NCI-H510A (cell line): ENCODE measurements at regions not wholly inside any gene's neighbourhood (a gene's known extent, or its start where the extent isn't known, plus 50 kb on each side); places are given as distances from the start of the nearest gene placed in this dataset.
"Not testable (repeated sequence)": the region's sequence is repeated elsewhere in the genome, so short reads cannot be mapped to it uniquely, and the experiment has no call there.

Experiments
- DNase-seq: peaks from one replicate; lab custom pipeline; 2025; lab: John Stamatoyannopoulos, UW

DNA sequence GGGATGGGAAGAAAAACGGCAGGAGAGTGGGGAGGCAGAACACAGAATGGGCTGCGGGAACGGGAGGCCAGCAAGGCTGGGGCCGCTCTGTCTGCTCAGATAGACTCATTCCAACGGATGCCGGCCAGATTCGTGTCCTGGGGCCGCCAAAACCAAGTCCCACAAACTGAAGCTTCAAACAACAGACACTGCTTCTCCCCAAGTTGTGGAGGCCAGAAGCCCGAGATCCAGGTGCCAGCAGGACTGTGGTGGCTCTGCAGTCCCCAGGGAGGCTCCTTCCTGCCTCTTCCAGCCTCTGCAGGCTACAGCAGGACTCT lies 100.6 kb downstream of the ADRA2C start:
- DNase-seq = no peak

DNA sequence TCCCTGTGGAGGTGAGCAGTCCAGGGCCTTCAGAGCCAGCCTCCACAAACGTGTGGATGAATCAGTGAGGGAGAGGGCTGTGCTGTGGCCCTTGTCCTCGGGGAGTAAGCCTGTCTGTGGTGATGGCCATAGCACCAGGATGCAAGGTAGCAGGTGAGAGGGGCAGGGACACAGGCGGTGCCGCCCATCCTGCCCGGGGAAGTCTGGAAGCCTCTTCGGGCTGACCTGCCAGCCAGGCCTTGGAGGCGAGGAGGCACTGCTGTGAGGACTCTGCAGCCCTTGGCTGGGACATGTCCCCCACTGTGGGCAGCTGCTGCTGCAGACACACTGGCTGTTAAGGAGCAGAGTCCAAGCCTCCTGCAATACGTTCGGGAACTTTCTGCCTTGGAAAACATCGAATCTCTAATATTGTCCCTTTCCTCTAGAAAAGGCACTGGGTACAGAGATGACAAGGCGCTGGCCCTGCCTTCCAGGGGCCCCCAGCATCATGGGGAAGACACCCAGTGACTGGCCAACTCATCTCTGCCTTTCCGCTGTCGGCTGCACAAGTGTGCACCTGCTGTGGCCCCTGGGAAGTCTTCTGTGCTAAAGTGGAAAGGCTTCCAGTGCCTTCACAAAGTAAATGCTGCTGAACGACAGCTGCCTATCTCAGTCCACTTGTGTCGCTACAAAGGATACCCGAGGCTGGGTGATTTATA lies 101.4 kb downstream of the ADRA2C start:
- no peak for DNase-seq

DNA sequence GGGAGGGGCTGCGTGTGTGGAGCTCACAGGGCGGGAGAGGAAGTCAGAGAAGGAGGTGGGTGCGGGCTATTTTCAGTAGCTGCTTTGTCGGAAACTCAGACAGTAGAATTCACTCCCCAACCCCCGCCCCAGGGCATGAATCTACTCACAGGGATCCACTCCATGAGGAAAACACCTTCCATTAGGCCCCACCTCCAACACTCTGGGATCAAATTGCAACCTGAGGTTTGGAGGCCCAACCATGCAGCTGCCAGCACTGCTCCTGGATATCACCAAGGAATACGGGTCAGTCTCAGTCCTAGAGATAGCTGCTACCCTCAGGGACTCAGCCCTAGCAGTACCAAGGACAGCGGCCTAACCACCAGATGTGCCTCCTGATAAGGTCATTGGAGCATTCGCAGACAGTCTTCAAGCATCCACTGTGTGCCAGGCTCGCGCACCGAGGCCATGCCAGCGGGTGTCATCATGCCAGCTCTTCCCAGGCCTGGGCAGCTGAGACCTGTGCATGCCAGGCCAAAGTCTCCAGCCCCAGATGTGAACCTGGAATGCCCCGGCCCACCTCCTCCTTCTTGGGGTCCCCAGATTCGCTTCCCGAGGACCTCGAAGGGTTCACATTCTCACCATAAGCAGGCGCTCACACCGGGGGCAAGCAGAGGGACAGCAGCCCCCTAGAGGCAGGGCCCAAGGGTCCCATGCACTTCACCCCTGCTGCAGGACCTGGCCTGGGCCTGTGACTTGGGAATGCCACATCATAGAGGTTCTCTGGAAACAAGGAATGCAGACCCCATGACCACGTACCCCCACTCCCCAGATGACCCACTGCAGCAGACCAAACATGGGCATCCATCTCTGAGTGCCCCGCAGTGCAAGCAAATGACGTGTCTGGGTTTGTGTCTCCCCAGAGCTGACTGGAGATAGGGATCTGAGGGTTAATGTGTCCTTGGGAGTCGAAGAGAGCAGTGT lies 102.3 kb downstream of the ADRA2C start:
- DNase-seq = no peak

DNA sequence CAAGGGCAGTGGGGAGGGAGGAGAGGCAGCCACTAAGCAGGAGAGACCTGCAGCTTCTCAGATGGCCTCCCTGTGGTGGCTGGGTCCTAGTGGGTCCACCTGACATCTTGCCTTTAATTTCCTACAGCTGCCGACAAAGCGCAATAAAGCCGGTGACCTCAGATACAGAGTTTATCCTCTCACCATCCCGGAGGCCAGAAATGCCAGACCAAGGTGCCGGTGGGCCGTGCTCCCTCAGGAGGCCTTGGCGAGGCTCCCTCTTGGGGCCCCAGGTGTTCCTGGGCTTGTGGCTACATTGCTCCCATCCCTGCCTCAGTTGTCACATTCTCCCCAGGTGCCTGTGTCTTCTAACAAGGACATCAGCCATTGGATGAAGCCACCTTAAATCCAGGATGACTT lies 103.0 kb downstream of the ADRA2C start:
- no peak for DNase-seq

DNA sequence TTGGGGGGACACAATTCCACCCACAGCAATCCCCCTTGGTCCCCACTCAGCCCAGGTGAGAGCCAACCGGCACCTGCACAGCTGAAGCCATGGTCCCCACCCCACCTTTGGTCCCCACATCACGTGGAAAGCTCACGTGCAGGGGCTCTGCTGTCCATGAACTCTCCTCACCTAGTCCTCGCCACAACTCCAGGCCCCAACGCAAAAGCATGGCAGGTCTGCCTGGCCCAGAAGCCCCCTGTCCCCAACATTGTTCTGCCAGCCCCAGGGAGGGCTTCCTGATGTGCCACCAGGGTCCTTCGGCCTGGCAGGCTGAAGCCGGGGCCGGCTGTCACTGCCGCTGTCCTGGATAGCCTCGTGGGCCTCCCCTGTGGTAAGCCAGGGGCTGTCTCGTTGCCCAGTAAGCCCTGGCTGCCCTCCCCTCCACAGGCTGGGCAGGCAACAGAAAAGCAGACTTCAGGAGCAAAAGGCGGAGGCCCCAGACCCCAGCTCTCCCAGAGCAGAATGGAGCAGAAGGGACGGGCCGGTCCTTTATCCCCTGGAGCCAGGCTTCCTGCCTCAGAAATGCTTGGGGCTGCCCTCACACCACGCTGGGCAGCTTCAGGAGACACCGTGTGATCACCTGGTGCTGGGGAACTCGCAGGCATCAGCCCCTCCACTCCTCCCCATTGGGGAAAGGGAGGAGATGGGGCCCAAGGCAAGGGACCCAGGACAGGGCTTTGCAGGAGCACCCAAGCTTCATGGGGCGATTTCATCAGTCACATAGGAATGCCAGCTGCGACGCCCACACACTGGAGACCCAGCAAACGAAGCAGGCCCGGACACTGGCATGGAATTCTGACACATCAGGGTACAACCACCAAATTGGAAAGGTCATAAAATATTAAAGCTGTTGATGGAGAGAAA lies 103.7 kb downstream of the ADRA2C start:
- no peak for DNase-seq

DNA sequence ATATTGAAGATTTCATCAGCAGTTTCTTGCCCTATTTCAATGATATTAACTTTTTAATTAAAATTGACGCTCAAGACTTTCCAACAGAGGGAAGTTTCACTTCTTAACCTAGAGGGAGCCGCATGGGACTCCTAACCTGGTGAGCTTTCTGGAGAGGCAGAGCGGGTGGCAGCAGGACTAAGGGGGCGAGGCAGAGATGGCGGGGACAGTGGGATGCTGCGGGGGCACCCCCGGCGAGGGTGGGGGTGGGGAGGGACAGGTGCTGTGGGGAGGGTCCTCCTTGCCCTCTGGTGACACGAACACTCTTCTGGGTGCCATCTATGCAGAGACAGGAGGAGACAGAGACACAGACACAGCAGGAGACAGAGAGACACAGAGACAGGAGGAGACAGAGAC lies 104.4 kb downstream of the ADRA2C start:
- DNase-seq = no peak

DNA sequence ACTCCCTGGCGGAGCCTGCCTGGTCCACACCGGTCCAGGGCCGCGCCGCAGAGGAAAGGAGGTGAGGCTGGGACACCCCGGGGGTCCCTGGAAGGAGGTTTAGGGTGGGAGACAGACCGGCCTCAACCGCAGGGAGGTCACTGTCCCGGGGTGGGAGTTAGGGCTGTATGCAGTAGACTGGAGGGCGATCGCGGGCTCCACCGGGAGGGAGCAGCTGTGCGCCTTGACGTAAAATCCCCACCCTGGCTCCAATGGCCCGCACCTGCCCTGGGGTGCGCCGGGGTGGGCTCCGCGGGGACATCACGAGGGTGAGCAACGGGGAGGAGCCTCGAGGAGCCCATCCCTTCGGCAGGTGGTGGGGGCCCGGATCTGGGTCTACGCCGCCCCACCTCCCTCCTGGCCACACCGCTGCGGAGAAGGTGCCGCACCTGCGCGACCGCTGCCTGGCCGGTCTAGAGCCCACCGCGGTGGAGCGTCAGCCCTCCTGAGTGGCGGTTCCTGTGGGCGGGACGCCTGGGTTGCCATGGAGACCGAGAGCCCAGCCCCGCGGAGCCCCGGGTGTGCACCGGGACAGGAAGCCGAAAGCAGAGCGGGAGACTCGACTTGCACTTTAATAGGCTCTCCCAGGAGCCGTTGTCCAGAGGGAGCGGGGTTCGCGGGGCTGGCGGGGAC lies 105.1 kb downstream of the ADRA2C start:
- DNase-seq = no peak

DNA sequence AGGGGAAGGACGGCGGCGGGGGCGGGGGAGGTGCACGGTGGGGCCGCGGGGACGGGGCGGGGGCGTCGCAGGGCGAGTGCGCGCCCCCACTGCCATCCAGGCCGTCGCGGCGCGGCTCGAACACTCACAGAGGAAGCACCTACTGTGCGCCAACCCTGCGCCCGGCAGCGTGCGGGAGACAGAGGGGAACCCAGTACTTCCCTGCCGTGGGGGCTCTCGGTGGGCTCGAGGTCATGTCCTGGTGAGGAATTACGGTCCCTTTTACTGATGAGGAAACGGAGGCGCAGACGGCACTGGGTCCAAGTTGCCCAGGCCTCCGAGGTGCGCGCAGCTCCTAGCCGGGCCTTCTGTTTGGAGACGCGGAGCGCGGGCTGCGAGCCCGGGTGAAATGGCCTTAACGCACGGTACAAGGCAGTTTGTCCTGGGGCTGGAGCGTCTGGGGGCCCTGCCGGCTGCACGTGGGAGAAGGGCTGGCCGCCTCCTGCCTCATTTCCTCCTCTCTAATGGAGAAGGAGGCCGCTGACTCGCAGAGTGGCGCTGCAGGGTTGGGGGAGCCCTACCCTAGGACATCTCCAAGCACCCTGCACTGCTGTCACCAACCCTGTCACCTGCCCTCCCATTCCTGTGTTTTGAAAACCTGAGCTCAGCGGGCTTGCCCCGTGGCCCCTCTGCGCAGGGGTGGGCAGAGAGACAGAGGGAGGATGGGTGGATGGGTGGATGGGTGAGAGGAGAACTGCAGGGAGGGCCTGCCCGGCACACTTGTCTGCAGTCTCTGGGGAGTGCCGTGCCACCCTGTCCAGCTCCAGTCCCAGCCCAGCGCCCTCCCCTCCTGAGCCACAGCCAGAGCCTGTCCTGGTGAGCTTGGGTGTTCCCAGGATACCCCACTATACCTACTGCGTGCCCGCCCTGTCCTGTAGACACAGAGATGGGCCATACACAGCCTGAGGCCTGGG lies 106.0 kb downstream of the ADRA2C start:
- no peak for DNase-seq

DNA sequence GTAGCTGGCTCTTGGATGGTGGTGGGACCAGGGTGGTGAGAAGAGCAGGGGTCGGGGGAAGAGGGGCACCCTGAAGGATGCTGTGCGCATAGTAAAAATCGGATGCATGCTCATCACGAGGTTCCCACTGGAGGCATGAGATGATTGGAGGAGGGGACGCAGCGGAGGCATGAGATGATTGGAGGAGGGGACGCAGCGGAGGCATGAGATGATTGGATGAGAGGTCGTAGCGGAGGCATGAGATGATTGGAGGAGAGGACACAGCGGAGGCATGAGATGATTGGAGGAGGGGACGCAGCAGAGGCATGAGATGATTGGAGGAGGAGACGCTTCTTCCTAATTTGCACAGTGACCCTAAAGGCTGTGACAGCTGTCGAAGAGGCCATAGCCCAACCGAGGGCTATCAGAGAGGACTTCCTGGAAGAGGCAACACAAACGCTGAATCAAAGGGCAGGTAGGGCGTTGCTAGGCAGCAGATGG lies 106.7 kb downstream of the ADRA2C start:
- no peak for DNase-seq

DNA sequence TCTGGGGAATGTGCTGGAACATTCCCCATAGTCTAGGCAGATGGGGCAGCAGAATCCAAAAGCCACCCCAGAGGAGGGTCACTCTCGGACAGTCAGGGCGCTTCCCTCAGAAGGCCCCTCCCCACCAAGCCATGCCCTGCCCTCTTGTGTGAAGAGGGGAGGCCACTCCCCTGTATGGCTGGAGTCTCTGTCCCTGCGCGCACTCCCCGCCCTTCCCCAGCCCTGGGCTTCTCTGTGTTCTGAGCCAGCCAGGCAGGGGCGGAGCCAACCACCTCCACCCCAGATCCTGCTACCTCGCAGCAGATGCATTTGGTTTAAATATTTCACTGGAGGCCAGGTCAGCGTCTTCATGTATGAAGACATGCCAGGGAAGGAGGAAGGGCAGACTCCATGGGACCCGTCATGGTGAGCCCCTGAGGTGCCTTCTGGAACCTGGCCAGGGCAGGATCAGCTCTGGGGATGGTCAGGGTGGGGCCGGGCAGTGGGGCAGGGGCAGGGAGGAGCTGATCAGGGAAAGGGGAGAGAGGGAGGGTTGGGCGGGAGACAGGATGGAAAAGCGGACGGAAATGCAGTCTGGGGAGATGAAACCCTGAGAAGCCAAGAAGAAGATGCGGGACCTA lies 107.3 kb downstream of the ADRA2C start:
- peak; percentile 29 for DNase-seq

DNA sequence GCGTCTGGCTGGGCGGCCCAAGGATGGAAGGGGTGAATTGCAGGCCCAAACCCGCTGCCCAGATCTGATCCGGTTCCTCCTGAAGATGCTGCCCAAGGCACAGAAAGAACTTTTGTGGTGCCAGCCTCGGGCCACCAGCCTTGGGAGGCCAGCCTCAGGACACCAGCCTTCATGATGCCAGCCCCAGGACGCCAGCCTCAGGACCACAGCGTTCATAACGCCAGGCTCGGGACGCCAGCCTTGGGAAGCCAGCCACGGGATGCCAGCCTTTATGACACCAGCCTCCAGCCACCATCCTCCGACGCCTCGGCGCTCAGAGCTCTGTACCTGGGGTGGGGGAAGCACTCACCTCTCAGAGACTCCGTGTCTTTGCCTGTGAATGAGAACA lies 107.8 kb downstream of the ADRA2C start:
- DNase-seq = no peak

DNA sequence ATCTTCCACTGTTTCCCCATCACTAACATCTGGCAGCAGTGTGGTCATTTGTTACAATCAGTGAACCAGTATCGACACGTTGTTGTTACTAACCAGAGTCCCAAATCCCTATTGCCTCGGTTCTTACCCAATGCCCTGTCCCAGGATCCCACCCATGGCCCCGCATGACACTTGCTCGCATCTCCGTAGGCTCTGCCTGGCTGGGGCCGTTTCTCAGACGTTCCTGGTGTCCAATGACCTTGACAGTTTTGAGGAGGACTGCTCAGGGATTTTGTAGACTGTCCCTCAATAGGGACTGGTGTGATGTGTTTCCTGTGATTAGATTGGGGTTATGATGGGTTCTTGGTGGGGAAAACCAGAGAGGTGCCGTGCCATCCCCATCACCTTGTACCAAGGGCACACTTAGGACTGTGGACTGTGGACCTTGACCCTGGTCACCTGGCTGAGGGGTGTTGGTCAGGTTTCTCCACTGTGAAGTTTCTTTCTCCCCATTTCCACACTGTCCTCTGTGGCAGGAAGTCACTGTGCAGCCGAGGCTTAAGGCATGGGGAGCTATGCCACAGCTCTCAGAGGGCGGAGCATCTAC lies 108.4 kb downstream of the ADRA2C start:
- DNase-seq = no peak

DNA sequence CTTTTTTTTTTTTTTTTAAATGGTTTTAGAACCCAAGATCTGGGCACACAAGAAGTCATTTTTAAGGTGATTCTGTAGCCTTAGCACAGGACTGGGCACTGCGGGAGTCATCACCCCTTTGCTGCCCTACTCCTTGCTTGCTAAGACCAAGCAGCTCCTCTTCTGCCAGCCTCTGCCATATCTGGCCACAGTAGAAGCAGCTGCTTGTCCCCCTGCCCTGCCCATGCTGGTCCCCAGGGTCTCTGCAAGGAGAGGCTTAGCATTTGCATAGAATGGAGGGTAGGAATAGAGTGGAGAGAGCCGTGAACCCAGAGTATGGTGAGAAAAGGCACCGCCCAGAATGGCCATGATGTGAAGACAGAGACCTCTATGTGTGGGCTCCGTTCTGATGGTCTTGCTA lies 109.3 kb downstream of the ADRA2C start:
- DNase-seq = no peak

DNA sequence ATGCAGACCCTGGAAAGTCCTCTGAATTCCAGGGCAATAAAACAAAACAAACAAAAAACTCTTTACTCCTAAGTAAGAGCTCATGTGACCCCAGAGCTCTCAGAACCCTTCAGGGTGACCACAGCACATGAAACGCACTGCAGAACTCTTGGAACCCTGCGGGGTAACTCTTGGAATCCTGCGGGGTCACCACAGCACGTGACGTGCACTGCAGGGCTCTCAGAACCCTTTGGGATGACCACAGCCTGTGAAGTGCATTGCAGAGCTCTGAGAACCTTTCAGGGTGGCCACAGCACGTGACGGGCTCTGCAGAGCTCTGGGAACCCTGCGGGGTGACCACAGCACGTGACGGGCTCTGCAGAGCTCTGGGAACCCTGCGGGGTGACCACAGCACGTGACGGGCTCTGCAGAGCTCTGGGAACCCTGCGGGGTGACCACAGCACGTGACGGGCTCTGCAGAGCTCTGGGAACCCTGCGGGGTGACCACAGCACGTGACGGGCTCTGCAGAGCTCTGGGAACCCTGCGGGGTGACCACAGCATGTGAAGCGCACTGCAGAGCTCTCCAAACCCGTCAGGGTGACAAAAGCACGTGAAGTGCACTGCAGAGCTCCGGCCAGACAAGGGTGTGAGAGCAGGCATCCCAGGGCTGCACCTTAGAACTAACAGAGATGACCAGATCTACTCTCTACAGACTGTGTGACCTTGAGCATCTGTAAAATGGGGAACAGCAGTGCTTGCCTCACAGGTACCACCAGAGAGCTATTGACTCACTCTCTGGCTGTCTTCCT lies 110.1 kb downstream of the ADRA2C start:
- not testable (repeated sequence) for DNase-seq

DNA sequence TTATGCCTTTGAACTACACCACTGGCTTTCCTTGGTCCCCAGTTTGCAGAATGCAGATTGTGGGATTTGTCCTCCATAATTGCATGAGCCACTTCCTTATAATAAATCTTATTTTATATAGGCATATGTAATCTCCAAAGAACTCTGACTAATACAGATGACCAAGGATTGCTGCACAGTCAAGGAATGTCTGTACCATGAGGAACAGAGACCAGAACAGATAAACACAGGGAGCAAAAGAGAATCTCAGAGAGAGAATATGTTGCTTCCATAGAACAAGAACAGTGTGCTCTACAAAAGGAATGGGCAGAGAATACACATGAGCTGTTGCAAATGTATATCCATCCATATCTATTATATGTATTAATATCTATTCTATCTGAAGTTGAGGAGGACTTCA lies 111.1 kb downstream of the ADRA2C start:
- DNase-seq = no peak

DNA sequence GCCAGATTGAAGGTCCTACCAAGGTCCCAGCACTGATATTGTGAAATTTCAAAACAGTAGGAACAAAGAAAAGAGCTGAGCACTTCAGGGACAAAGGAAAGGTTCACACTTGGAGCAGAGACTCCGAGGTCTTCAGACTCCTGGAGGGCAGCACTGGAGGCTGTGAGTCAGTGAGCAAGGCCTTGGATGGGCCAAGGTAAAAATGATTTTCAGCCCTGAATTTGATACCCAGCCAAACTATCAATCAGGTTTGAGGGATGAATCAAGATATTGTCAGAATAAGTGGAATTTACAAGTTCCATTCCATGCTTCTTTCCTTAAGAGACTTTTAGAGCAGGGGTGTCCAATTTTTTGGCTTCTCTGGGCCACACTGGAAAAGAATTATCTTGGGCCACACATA lies 111.7 kb downstream of the ADRA2C start:
- DNase-seq = no peak

DNA sequence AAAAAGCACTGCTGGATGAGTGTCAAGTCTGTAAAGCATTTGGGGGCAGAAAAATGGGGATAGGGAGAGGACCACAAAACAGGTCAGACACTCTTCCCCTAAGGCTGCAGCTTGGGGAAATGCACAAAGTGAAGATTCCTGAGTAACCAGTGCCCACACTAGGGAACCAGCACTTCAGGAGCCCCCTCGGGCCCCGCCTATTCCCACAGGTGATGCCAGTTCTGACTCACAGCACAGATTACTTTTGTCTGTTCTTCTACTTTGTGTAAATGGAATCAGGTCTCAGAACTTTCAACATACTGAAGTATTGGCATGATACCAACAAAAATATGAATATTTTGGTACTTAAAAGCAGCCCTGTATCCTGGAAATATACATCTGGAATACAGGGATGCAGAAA lies 112.5 kb downstream of the ADRA2C start:
- DNase-seq = no peak

DNA sequence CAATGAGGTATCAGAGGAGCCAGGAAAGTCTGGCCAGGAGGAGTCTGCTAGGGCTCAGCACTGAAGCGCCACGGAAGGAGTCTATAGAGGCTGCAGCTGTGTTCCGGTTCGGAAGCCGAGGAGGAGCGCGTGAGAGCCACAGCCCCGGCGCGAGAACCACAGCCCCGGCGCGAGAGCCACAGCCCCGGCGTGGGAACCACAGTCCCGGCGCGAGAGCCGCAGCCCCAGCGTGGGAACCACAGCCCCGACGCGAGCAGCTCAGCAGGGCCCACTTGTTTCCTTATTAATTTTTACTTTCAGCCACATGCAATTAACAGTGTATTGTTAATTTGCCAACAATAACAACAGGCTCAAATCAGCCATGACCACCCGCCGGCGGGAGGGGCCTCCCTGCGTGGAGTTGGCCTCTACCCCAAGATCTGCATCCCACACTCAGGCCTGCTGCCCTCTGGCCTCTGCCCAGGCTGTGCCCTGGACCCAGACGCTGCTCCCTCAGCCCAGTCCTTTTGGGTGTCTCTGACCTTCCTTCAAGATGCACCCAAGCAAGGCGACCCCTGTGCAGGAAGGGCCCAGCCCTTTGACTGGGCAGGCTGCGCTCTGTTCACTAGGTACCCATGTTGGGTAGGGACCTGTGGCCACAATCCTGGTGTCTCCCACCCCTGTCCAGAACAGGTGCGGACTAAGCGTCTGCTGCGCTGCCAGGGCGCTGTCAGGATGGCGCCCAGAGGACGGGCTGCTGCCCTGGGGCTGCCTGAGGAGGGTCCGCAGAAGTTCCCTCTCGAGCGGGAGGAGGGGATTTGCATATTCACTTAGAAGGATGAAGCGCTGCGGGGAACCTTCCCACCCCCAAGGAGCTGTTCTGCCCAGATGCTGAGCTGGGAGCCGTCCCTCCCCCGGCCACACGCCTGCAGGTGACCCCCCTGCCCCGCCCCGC lies 113.8 kb downstream of the ADRA2C start:
- no peak for DNase-seq
